GM19099 (cell line): ENCODE measurements at regions not wholly inside any gene's neighbourhood (a gene's known extent, or its start where the extent isn't known, plus 50 kb on each side); places are given as distances from the start of the nearest gene placed in this dataset.

ENCODE experiments used
- POLR2A ChIP-seq: IDR thresholded peaks from 3 replicates; pipeline ENCODE4 v1.6.1; 2011; ENCODE audit warnings: low read depth; ENCODE audit not compliant: insufficient read length; ENCODE audit errors: extremely low read depth

GRCh38 chr2:207412787-207413310, 116.9 kb upstream of the CREB1 start:
- no peak for TF ChIP-seq POLR2A

- no peak for TF ChIP-seq POLR2A
Observed at GRCh38 chr2:207413376-207413907, 116.3 kb upstream of the CREB1 start.

- TF ChIP-seq POLR2A, result no peak
Observed at GRCh38 chr2:207416111-207416510, 113.7 kb upstream of the CREB1 start.

GRCh38 chr2:207416900-207417299, 112.9 kb upstream of the CREB1 start:
- no peak for TF ChIP-seq POLR2A

GRCh38 chr2:207417301-207417718, 112.5 kb upstream of the CREB1 start:
- no peak for TF ChIP-seq POLR2A

GRCh38 chr2:207418419-207418818, 111.3 kb upstream of the CREB1 start:
- TF ChIP-seq POLR2A, result no peak

- no peak for TF ChIP-seq POLR2A
Observed at GRCh38 chr2:207419331-207419730, 110.4 kb upstream of the CREB1 start.

- no peak for TF ChIP-seq POLR2A
Observed at GRCh38 chr2:207421671-207422070, 108.1 kb upstream of the CREB1 start.

- TF ChIP-seq POLR2A, result no peak
Observed at GRCh38 chr2:207422380-207422779, 107.4 kb upstream of the CREB1 start.

GRCh38 chr2:207423886-207424285, 105.9 kb upstream of the CREB1 start:
- TF ChIP-seq POLR2A, result no peak

- no peak for TF ChIP-seq POLR2A
Observed at GRCh38 chr2:207427986-207428385, 101.8 kb upstream of the CREB1 start.

- no peak for TF ChIP-seq POLR2A
Observed at GRCh38 chr2:207428573-207428972, 101.2 kb upstream of the CREB1 start.

- no peak for TF ChIP-seq POLR2A
Observed at GRCh38 chr2:207432453-207432852, 97.3 kb upstream of the CREB1 start.

- TF ChIP-seq POLR2A, result no peak
Observed at GRCh38 chr2:207434306-207434705, 95.5 kb upstream of the CREB1 start.

- TF ChIP-seq POLR2A, result no peak
Observed at GRCh38 chr2:207434899-207435465, 94.8 kb upstream of the CREB1 start.

GRCh38 chr2:207437136-207437523, 92.6 kb upstream of the CREB1 start:
- TF ChIP-seq POLR2A, result no peak

GRCh38 chr2:207437524-207438143, 92.1 kb upstream of the CREB1 start:
- no peak for TF ChIP-seq POLR2A

- no peak for TF ChIP-seq POLR2A
Observed at GRCh38 chr2:207438414-207439126, 91.2 kb upstream of the CREB1 start.
